H1 (cell line): ENCODE measurements at regions not wholly inside any gene's neighbourhood (a gene's known extent, or its start where the extent isn't known, plus 50 kb on each side); places are given as distances from the start of the nearest gene placed in this dataset.

Experiments
- CHD1 ChIP-seq: IDR thresholded peaks from 2 replicates; pipeline ENCODE4 v1.6.1; 2012; ENCODE audit warnings: low read depth, low read length, improper control_type of control experiment
- EZH2 ChIP-seq: fragments of 200-600 bp; sonication (generic); IDR thresholded peaks from 2 replicates; pipeline ENCODE4 v1.7.1; 2012; ENCODE audit warnings: low read depth, mild to moderate bottlenecking, moderate library complexity, low read length, inconsistent platforms; ENCODE audit not compliant: severe bottlenecking
- GABPA ChIP-seq: IDR thresholded peaks from 2 replicates; pipeline ENCODE4 v1.6.1; 2011; ENCODE audit warnings: mild to moderate bottlenecking, low read length, moderate library complexity, borderline replicate concordance; ENCODE audit not compliant: insufficient read depth
- JUN ChIP-seq: IDR thresholded peaks from 2 replicates; pipeline ENCODE4 v1.6.1; 2011; ENCODE audit warnings: low read depth, mild to moderate bottlenecking, improper control_type of control experiment, low read length
- POLR2AphosphoS5 ChIP-seq: IDR thresholded peaks from 2 replicates; pipeline ENCODE4 v1.6.1; 2011; ENCODE audit warnings: low read depth, low read length
- RAD21 ChIP-seq, 2 experiments: IDR thresholded peaks in 1 of 2; conservative IDR thresholded peaks in 1 of 2; 2 replicates each; pipeline ENCODE4 v1.6.1; 2011; ENCODE audit warnings: low read depth in 2 of 2, low read length in 2 of 2, improper control_type of control experiment in 1 of 2, inconsistent platforms in 1 of 2, mild to moderate bottlenecking in 1 of 2, moderate library complexity in 1 of 2
- SP2 ChIP-seq: IDR thresholded peaks from 2 replicates; pipeline ENCODE4 v1.6.1; 2012; ENCODE audit warnings: mild to moderate bottlenecking, low read length, inconsistent platforms
- TF ChIP-seq, protein P1 (sequence below), 3 experiments: IDR thresholded peaks; 1 replicate in 2 of 3; 2 replicates in 1 of 3; pipeline versions ENCODE4 v1.5.1 to v1.6.1; 2011; ENCODE audit warnings: low read length in 3 of 3, mild to moderate bottlenecking in 3 of 3, inconsistent platforms in 2 of 3, low read depth in 1 of 3, moderate library complexity in 1 of 3; ENCODE audit not compliant: insufficient read depth in 1 of 3; ENCODE audit errors: control extremely low read depth in 1 of 3

GRCh38 chr6:40188931-40189330 lies 254.7 kb upstream of the MOCS1 start:
- TF ChIP-seq, protein P1, sequence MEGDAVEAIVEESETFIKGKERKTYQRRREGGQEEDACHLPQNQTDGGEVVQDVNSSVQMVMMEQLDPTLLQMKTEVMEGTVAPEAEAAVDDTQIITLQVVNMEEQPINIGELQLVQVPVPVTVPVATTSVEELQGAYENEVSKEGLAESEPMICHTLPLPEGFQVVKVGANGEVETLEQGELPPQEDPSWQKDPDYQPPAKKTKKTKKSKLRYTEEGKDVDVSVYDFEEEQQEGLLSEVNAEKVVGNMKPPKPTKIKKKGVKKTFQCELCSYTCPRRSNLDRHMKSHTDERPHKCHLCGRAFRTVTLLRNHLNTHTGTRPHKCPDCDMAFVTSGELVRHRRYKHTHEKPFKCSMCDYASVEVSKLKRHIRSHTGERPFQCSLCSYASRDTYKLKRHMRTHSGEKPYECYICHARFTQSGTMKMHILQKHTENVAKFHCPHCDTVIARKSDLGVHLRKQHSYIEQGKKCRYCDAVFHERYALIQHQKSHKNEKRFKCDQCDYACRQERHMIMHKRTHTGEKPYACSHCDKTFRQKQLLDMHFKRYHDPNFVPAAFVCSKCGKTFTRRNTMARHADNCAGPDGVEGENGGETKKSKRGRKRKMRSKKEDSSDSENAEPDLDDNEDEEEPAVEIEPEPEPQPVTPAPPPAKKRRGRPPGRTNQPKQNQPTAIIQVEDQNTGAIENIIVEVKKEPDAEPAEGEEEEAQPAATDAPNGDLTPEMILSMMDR (IDR thresholded peaks at IDR 0.05; ENCODE audit: control extremely low read depth in 1 of 3, insufficient read depth in 1 of 3, low read depth in 1 of 3, low read length in 3 of 3), result no peak
- TF ChIP-seq CHD1, result no peak
- TF ChIP-seq SP2, result no peak
- TF ChIP-seq EZH2, result no peak
- no peak for TF ChIP-seq GABPA
- TF ChIP-seq RAD21 (IDR thresholded peaks at IDR 0.05 in 1 of 2, conservative IDR thresholded peaks at IDR 0.05 in 1 of 2; ENCODE audit: low read depth in 2 of 2, low read length in 2 of 2), result no peak
- TF ChIP-seq POLR2AphosphoS5, result no peak
- no peak for TF ChIP-seq JUN
